Keratinocyte (primary cell): ENCODE measurements at regions not wholly inside any gene's neighbourhood (a gene's known extent, or its start where the extent isn't known, plus 50 kb on each side); places are given as distances from the start of the nearest gene placed in this dataset.

ENCODE experiments used
- DNase-seq: peaks from one replicate; pipeline ENCODE4 v3.0.0-alpha.2; 2011; ENCODE audit warnings: low read depth, missing footprints, low spot score
- FAIRE-seq: peaks from 2 replicates; lab custom pipeline; 2011; peaks lifted over from hg19 to GRCh38; lab: Jason Lieb, UNC
- H2AFZ ChIP-seq: 2 replicates; pipeline ENCODE4 v1.6.0; 2012; ENCODE audit warnings: low read length, control low read depth, inconsistent platforms; ENCODE audit not compliant: control insufficient read depth
- H3K27ac ChIP-seq: 2 replicates; pipeline ENCODE4 v1.5.1; 2011; ENCODE audit warnings: low read length; ENCODE audit not compliant: control insufficient read depth, insufficient read depth
- H3K27me3 ChIP-seq: 3 replicates; pipeline ENCODE4 v1.6.0; 2011; ENCODE audit warnings: low read length; ENCODE audit not compliant: control insufficient read depth, insufficient read depth; ENCODE audit errors: extremely low read depth
- H3K36me3 ChIP-seq, 2 experiments: 2 replicates in 1 of 2; 3 replicates in 1 of 2; pipeline ENCODE4 v1.5.1; 2011; ENCODE audit warnings: low read length in 2 of 2, mild to moderate bottlenecking in 1 of 2; ENCODE audit not compliant: control insufficient read depth in 2 of 2, insufficient read depth in 2 of 2; ENCODE audit errors: extremely low read depth in 1 of 2
- H3K4me1 ChIP-seq: 3 replicates; pipeline ENCODE4 v1.5.1; 2011; ENCODE audit warnings: low read length; ENCODE audit not compliant: control insufficient read depth, insufficient read depth; ENCODE audit errors: extremely low read depth
- H3K4me2 ChIP-seq: 3 replicates; pipeline ENCODE4 v1.6.0; 2011; ENCODE audit warnings: low read depth, low read length; ENCODE audit not compliant: control insufficient read depth, insufficient read depth; ENCODE audit errors: extremely low read depth
- H3K4me3 ChIP-seq, 3 experiments: fragments of 200-600 bp in 1 of 3; sonication (generic) in 1 of 3; 2 replicates in 2 of 3; 3 replicates in 1 of 3; pipeline ENCODE4 v1.5.1; 2011 to 2016; ENCODE audit warnings: low read length in 3 of 3, mild to moderate bottlenecking in 3 of 3, control low read depth in 2 of 3, inconsistent platforms in 1 of 3, low read depth in 1 of 3, mixed read lengths in 1 of 3, mixed run types in 1 of 3, moderate library complexity in 1 of 3; ENCODE audit not compliant: control insufficient read depth in 2 of 3, insufficient read depth in 2 of 3; ENCODE audit errors: extremely low read depth in 1 of 3
- H3K79me2 ChIP-seq: 2 replicates; pipeline ENCODE4 v1.6.0; 2012; ENCODE audit warnings: low read length; ENCODE audit not compliant: control insufficient read depth, insufficient read depth
- H3K9ac ChIP-seq: 3 replicates; pipeline ENCODE4 v1.6.0; 2011; ENCODE audit warnings: low read length; ENCODE audit not compliant: control insufficient read depth, insufficient read depth; ENCODE audit errors: extremely low read depth
- H3K9me1 ChIP-seq: 3 replicates; pipeline ENCODE4 v1.6.0; 2011; ENCODE audit warnings: low read length; ENCODE audit not compliant: control insufficient read depth, insufficient read depth; ENCODE audit errors: extremely low read depth
- H3K9me3 ChIP-seq: 2 replicates; pipeline ENCODE4 v1.5.1; 2012; ENCODE audit warnings: low read depth, low read length; ENCODE audit not compliant: control insufficient read depth
- H4K20me1 ChIP-seq: 3 replicates; pipeline ENCODE4 v1.6.0; 2011; ENCODE audit warnings: low read length; ENCODE audit not compliant: control insufficient read depth, insufficient read depth; ENCODE audit errors: extremely low read depth
- EZH2 ChIP-seq: IDR thresholded peaks from one replicate; pipeline ENCODE4 v1.6.1; 2012; ENCODE audit warnings: inconsistent platforms, mild to moderate bottlenecking, low read length, moderate library complexity
- dilution Hi-C: fragments of 300-500 bp; cut with MboI; formaldehyde crosslinking; loops from one replicate; pipeline ENCODE4 v1.7.0; 2020; ENCODE audit warnings: low sequenced_read_pairs; ENCODE audit not compliant: extremely low pct_ligation_motif_present
- TF ChIP-seq, protein P1 (sequence below), 3 experiments: IDR thresholded peaks in 1 of 3; conservative IDR thresholded peaks in 1 of 3; optimal IDR thresholded peaks in 1 of 3; 2 replicates in 2 of 3; 3 replicates in 1 of 3; pipeline versions ENCODE3 to v1.5.1; 2011; ENCODE audit warnings: low read length in 3 of 3, mild to moderate bottlenecking in 3 of 3, moderate library complexity in 2 of 3, control low read depth in 1 of 3, inconsistent platforms in 1 of 3; ENCODE audit not compliant: insufficient read depth in 2 of 3; ENCODE audit errors: extremely low read depth in 1 of 3

- no peak overlapping the region for H3K27ac ChIP-seq
- H3K9me1 ChIP-seq, result no peaks in the 10 kb centered on the region
- no peaks in the 10 kb centered on the region for H3K36me3 ChIP-seq
- TF ChIP-seq EZH2, result no peak
- TF ChIP-seq, protein P1, sequence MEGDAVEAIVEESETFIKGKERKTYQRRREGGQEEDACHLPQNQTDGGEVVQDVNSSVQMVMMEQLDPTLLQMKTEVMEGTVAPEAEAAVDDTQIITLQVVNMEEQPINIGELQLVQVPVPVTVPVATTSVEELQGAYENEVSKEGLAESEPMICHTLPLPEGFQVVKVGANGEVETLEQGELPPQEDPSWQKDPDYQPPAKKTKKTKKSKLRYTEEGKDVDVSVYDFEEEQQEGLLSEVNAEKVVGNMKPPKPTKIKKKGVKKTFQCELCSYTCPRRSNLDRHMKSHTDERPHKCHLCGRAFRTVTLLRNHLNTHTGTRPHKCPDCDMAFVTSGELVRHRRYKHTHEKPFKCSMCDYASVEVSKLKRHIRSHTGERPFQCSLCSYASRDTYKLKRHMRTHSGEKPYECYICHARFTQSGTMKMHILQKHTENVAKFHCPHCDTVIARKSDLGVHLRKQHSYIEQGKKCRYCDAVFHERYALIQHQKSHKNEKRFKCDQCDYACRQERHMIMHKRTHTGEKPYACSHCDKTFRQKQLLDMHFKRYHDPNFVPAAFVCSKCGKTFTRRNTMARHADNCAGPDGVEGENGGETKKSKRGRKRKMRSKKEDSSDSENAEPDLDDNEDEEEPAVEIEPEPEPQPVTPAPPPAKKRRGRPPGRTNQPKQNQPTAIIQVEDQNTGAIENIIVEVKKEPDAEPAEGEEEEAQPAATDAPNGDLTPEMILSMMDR (optimal IDR thresholded peaks at IDR 0.05 in 1 of 3, IDR thresholded peaks at IDR 0.05 in 1 of 3, conservative IDR thresholded peaks at IDR 0.05 in 1 of 3; ENCODE audit: extremely low read depth in 1 of 3, insufficient read depth in 2 of 3, low read length in 3 of 3), result no peak
- H2AFZ ChIP-seq, result no peak overlapping the region
- no peak for FAIRE-seq
- no peak overlapping the region for H3K4me2 ChIP-seq
- no peak for DNase-seq
- peaks cover 5% of the 10 kb centered on the region for H3K4me1 ChIP-seq
- H4K20me1 ChIP-seq, result no peaks in the 10 kb centered on the region
- H3K4me3 ChIP-seq, result no peak overlapping the region
- no peak overlapping the region for H3K9ac ChIP-seq
- peaks cover 13% of the 10 kb centered on the region for H3K9me3 ChIP-seq
- no peaks in the 10 kb centered on the region for H3K79me2 ChIP-seq
- dilution Hi-C loops, result no loop called here
- H3K27me3 ChIP-seq, result no peaks in the 10 kb centered on the region
Observed at GRCh38 chr10:133013463-133013862, 71.1 kb upstream of the CFAP46 start.

GRCh38 chr10:133012573-133013359, 70.4 kb upstream of the CFAP46 start:
- no peaks in the 10 kb centered on the region for H3K27me3 ChIP-seq
- peaks cover 5% of the 10 kb centered on the region for H3K4me1 ChIP-seq
- no peaks in the 10 kb centered on the region for H3K79me2 ChIP-seq
- no peak for DNase-seq
- peaks cover 13% of the 10 kb centered on the region for H3K9me3 ChIP-seq
- no peak overlapping the region for H3K27ac ChIP-seq
- H3K9me1 ChIP-seq, result no peaks in the 10 kb centered on the region
- no peaks in the 10 kb centered on the region for H3K36me3 ChIP-seq
- no peak overlapping the region for H2AFZ ChIP-seq
- dilution Hi-C loops, result no loop called here
- H3K4me3 ChIP-seq, result no peak overlapping the region
- TF ChIP-seq, protein P1 (optimal IDR thresholded peaks at IDR 0.05 in 1 of 3, IDR thresholded peaks at IDR 0.05 in 1 of 3, conservative IDR thresholded peaks at IDR 0.05 in 1 of 3; ENCODE audit: extremely low read depth in 1 of 3, insufficient read depth in 2 of 3, low read length in 3 of 3), result no peak
- no peak for TF ChIP-seq EZH2
- no peak overlapping the region for H3K9ac ChIP-seq
- H4K20me1 ChIP-seq, result no peaks in the 10 kb centered on the region
- FAIRE-seq, result no peak
- no peak overlapping the region for H3K4me2 ChIP-seq
